Hypothalamus (tissue), 51 donors: ENCODE measurements at regions not wholly inside any gene's neighbourhood (a gene's known extent, or its start where the extent isn't known, plus 50 kb on each side); places are given as distances from the start of the nearest gene placed in this dataset.
A peak's percentile ranks its signal among the peaks of the same experiment; 100 is the strongest.

ENCODE experiments used
- DNase-seq, 51 donors: peaks; one replicate each; lab custom pipeline; 2025; lab: John Stamatoyannopoulos, UW

DNA sequence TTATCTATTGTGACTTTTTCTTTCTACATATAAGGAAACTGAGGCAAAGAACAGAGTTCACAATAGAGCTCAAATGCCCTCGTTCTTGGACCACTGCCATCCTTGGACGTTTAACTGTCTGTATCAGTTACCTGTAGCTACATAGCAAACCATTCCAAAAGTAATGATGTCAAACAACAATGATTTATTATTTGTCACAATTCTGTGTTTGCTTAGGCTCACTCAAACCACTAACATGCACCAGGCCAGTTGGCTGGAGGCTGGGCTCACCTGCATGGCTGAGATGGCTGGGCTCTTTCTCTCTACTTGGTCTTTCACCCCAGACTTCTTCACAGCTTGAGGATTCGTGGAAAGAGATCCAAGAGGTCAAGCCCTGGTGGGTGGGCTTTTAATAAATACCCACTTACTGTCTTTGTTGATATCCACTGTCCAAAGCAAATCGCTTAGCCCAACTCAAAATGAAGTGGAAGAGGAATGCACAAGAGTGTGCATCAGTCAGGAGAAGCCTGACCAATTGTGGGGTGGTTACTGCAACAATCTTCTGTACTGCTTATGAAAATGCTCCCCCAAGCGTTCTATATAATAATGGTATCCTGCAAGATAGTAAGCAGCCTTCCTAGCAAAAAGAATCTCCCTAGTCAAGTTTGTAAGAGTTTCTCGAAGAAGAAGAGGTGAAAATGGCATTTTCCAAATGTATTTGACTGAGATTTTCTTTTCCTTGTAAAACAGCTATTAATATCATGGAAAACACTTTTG is 163.5 kb upstream of the NT5C1B start:
- DNase-seq = no peak

DNA sequence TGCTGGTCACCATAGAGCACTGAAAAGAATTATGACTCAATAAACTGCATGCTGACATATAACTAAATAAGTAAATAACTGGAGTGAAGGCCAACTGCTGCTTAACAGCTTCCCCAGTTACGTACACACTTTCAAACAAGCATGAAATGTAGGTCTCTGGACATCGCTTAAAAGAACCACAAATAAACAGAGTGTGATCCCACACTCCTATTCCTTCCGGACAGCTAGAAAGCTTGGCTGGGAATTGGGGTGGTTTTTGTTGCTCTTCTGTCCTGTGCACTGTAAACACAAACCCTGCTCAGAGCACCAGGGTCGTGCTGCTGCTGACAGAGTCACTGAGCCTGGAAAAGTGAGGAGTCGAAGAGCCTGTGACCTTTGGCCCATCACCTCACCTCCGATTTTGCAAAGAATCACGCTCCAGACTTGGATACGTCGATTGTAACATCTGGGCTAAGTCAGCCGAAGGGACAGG is 162.7 kb upstream of the NT5C1B start:
- no peak for DNase-seq

DNA sequence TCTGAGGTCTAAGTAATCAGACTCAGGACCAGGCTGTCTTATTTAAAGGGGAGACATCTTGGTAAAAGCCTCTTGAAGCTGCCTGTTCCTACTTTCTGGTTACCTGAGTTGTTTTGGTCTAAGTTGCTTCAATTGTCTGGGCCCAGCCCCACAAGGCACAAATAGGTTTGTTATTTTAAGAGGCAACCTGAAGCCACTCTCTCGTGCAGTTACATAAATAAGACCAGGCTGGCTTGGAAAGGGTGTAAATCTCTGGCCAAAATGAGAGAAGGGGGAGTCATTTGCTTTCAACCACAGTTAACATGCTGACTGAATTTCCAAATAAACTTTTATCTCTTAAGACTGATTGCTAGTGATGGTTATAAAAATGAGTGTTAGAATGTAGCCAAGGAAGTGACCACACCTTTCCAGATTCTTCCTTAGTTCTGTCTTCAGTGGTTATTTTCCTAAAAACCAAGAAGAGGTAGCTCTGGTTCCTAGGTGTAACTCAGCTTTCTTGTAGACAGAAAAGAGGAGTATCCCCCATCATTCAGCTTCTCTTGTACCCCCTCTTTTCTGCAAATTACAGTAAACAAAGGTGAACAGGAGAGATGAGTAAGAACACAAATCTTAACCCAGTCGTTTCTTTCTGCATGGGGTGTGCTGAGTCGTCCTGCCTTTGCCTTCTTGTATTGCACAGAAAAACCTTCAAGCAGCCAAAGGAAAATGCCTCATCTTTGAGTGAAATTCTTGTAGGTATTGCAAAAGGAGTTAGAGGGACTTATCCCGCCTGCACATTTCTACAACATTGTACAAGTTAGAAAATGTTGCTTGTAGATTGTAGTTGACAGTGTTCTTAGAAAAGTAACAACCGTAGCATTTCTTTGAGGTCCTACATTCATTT is 161.5 kb upstream of the NT5C1B start:
- DNase-seq = no peak

DNA sequence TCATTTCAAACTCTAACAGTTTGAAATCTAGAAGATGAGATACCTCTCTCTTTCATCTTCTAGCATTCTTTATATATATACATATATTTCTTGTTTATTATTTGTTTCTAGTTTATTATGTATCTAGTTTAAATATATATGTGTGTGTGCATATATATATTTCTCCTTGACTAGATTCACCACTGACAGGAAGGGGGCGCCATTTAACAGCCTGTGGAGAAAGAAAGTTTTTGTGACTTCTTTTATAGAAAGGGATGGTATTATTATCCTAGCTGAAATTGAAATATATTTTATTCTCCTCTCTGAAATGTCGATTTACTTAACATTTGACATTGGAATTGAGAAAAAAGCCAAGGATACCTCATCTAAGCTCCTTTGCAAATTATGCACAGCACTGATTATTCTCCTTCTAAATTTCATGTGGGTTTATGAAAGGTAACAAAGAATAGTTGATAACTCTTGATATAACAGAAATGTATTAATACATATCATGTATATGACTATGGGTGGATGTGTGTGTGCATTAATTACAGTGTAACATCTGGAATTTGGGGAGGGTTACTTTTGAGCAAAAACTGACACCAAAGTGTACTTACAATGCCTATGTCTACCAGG is 160.7 kb upstream of the NT5C1B start:
- peak in 22 of 51 donors; percentile 5 to 60 (median 28) for DNase-seq

DNA sequence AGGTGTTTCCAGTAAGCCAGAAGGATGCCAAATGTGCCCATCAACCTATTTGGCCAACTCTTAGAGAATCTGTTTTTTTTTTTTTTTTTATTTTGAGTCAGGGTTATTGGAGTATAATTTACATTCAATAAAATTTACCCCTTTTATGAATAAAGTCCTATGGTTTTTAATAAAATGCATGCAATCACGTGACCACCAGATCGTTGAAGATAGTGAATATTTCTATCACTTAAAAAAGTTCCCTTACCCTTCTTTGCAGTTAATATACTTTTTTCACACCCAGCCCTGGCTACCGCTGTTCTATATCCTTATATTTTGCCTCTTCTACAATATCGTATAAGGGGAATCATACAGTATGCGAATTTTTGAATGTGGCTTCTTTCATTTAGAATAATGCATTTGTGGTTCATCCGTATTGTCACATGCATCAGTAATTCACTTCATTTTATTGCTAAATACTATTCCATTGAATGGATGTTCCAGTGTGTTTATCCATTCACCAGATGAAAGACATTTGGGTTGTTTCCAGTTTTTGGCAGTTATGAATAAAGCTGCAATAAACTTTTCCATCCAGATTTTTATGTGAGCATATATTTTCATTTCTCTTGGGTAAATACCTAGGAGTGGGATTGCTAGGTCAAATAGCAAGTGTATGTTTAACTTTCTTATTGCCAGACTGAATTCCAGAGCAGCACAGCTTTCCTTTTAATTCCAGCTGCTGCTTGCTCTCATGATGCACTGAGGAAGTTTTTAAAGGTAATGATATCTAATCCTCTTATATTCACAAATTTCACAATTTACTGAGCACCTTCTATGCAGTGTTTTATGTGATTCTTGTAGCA is 156.3 kb upstream of the NT5C1B start:
- DNase-seq = no peak

DNA sequence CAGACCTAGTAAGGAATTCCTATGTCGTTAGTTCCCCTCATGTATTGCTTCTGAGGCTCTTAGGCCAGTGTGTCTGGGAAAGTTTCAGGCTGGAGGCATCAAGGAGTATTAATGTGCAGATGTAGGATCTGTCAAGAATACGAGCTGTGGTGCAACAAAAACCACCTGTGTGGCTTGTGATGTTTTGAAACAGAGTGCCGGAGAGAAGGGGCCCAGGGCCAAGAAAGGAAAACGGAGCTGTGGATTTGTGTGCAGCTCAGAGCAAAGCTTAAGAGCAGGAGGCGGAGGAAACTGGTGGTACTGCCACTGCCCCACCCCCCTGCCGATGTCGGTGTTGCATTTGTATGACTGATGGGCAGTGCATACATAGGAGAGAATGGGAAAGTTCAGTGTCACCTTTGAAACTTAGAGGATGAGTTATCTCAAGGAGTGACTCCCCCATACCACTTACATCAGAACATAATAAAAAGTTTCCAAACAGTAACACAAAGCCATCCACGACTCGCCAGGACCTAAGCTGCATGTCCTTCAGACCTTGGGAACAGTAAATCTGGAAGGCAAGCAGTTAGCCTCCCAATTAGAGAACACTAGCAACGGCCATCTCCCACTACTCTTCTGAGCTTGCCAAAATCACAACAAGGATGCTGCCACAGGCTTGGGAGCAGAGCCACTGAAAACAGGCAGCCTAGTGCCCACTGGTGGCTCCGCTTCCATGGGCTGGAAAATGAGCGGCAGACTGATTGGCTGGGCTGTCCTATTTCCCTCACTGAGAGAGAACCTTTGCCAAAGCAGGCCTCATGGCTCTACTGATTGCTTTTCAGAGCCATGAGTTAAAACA is 152.7 kb upstream of the NT5C1B start:
- DNase-seq = peak in 8 of 51 donors; percentile 0 to 22 (median 5)

DNA sequence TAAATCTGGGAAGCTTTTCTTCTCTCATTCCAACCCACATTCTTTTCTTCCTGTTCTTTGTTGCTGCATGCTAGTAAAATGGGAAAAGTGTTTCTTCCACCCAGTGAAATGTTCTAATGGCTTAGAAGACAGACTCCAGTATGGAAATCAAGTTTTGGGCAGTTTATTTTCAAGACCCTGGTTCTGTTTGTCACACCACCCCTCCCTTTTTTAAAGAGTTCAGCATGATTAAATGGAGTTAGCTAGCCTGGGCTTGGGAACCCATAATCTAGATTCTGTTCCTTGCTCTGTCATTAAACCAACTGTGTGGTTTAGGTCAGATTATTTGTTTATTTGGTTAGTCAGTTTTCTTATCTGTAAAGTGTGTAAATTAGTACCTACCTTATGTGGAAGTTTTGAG is 151.8 kb upstream of the NT5C1B start:
- DNase-seq = no peak

DNA sequence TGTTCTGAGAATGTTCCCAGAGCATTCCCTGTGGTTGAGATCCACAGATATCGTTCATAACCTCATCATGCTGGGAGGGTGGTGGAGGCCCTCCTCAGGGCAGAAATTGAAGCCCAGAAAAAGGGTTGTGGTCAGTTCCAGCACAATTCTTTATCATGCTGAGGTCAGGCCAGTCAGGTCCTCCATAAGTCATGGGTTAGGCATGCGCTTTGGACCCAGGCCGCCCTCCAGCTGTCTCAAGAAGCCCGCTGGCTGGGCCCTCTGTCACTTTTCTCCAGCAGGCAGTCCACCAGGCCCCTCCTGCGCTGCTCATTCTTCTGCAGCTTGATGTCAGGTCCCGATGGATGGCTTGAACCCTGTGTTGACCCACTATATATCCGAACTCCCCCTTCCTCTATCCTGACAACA is 151.1 kb upstream of the NT5C1B start:
- DNase-seq = no peak

DNA sequence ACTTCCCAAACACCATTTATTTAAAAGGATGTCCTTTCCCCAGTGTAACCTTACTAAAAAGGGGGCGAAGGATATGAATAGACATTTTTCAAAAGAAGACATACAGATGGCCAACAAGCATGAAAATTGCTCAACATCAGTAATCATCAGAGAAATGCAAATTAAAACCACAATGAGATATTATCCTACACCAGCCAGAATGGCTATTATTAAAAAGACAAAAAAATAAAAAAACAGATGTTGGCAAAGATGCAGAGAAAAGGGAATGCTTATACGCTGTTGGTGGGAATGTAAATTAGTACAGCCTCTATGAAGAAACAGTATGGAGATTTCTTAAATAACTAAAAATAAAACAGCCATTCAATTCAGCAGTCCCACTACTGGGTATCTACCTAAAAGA is 142.3 kb upstream of the NT5C1B start:
- DNase-seq = no peak

DNA sequence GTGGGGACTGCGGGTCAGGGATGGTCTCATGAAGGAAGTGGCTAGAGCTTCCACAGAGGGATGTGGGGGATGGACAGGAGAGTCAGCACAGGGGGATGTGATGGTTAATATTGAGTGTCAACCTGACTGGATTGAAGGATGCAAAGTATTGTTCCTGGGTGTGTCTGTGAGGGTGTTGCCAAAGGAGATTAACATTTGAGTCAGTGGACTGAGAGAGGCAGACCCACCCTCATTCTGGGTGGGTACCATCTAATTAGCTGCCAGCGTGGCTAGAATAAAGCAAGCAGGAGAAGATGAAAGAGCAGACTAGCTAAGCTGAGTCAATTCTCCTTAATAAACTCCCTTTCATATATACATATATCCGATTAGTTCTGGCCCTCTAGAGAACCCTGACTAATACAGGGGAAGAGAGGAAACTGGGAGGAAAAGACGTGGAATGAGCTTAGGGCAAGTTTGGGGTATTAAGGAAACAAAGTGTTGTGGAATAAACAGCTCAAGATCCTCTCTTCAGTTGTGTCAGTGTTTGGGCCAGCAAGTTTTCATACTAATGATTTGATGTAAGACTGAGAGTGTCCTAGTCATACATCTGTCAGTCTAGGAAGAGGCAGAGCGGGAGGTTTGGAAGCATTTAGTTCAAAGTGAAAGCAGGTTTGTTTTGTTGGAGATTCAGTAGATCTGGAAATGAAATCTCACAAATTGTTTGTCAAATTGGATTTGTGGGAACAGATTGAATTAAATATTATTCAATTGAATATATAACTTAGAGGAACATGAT is 135.2 kb upstream of the NT5C1B start:
- DNase-seq = no peak

DNA sequence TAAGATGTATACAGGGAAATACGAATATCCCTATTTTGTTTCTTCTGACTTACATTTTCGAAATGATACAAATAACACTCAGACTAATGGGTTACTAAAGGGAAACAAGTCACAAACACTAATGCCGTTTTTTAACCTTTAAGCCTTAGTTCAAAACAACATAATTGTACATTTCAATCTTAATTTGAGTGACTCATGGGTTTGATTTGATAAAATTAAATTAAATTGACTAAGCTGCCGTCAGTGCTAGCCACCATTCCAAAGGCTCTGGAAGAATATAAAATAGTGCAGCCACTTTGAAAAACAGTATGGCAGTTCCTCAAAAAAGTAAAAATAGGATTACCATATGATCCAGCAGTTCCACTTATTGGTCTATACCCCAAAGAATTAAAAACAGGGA is 133.8 kb upstream of the NT5C1B start:
- DNase-seq = no peak

DNA sequence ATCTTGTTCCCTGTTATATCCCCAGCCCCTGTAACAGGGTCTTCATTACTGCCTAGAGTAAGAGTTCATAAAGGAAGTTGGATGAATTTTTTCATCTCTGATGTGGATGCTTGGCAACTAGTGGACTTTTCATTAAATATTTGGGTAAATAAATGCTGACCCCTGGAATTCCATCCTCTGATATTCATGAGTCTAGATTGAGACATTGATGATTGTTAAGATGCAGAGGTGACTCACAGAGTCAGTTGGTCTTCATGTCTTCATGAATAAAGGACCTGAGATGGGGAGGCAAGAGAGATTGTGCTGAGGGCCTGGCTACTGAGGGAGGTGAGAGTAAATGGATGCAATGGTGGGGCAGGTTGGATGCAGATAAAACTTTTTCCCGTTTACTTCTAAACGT is 132.7 kb upstream of the NT5C1B start:
- DNase-seq = no peak

DNA sequence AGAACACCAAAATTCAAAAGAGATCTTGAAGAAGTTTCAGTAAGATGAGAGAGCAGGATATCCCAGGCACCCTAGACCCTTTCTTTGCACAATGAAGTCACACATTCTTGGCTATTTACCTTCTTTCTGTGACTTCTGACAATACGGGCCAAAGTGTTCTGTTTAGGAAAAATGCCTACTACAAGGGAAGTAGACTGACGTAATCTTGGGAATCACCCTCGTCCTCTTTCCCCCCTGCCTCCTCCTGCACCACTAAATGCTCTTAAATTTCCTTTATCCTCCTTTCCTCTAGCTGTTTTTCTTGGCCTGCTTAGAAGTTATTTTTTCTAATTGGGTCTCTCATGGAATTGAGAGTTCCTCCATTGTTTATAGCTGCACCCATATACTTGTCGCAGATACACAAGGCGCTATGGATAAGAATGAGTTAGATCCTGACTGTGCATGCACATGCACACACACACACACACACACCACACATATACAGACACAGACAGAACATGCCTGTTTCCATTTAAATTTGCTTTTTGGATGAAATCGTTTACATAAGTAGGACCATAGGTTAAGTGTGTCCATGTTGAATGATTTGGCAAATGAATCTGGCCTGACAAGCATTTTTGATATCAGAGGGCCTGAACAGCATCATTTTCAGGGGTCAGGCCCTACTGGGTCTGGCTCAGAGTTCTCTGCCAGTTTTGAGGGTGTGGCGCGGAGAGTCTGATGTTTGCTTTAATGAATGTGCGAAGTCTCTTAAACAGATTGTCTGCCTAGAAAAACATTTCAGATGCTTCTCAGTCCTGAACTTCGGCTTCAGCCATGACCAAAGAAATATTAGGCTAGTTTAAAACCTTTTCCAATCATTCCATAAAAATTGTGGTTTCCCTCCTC is 131.9 kb upstream of the NT5C1B start:
- DNase-seq = no peak

DNA sequence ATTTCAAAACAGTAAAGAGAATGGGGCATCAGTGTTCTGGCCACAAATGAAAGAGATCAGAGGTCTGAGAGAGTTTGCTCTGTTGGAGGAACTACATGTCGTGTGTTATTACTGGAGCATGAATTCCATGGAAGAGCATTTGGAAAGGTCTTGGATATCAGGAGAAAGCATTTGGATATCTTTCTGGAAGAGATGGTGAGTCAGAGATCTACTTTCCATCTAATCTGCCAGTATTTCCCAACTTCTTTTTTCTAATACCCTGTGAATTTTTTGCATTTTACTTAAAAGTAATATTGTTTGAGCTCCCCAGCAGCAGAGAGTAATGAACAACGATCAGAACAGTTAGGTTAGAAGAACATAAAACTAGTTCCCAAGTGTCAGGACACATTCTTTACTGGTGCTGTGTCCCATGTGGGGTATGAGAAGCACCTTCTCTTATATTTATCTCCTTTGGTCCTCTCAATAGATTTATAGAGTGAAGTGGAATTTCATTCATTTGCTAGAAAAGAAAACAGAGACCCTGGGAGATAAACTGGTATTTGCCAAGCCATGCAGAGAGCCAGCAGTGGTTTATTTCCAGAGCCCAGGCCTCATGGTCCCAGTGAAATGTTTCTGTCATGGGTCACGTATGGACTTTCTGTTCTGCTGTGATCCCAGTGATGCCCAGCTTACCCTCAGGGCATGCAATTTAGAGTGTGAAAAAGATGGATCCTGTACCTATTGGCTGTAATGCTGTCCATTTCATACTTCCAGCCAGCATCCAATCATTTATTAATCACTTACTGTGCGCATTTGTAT is 130.8 kb upstream of the NT5C1B start:
- no peak for DNase-seq

DNA sequence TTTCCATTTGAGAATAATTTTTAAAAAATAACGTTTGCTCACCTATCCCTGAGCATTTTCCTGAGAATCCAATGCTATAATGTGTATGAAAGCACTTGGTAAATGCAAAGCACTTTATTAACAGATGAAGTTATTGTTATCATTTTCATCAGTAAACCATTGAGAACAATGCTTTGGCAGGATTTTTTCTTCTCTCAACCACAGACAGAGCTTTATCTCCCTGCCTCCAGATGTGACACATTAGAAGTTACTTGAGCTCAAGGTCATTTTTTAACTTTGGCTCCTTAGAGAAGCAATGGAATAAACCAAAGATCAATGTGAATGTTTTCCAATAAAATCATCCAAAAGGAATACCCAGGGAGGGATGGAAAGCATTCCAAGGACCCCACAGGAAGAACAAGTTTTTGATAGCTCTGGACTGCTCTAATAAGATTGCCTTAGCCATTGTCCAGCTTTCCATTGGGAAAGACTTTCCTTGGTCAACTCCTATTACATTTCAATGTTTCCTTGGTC is 118.9 kb upstream of the NT5C1B start:
- DNase-seq = no peak

DNA sequence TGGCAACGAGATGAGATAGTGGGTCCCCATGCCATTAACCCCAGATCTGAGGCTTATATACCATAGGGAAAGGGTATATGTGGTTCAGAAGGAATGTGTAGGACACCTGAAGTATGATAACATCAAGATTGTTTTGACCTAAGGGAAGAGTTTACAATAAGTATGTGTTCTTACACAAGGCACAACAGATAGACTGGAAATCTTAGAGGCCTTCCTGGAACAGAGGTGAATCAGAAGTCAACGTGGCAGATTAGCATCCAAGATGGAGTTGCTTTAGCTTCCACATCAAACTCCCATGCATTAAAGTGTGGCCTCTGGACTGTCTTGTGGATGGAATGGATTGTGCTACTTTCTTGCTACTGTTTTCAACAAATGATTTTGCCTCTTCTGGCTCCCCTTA is 116.6 kb upstream of the NT5C1B start:
- DNase-seq = no peak

DNA sequence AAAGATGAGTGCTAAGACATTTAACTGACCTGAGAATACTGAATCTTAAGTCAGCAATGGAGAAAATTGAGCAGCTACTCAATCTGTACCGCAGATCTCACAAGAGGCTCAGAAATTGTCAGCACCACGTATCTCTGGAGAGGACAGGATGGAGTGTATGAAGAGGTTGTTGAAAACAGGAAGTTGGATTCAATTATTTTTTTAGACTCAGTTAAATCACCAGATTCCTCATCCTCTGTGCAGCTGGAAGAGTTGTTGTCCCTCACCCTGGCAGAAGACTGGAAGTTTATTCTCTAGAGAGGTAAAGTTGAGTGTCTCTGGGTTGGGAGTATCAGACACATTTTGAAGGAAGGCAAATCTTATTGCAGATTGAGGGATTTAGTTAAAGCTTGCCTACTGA is 114.9 kb upstream of the NT5C1B start:
- no peak for DNase-seq
